Keratinocyte (primary cell): ENCODE measurements at regions not wholly inside any gene's neighbourhood (a gene's known extent, or its start where the extent isn't known, plus 50 kb on each side); places are given as distances from the start of the nearest gene placed in this dataset.

ENCODE experiments used
- DNase-seq: peaks from one replicate; pipeline ENCODE4 v3.0.0-alpha.2; 2011; ENCODE audit warnings: low read depth, missing footprints, low spot score
- FAIRE-seq: peaks from 2 replicates; lab custom pipeline; 2011; peaks lifted over from hg19 to GRCh38; lab: Jason Lieb, UNC
- H2AFZ ChIP-seq: 2 replicates; pipeline ENCODE4 v1.6.0; 2012; ENCODE audit warnings: low read length, control low read depth, inconsistent platforms; ENCODE audit not compliant: control insufficient read depth
- H3K27ac ChIP-seq: 2 replicates; pipeline ENCODE4 v1.5.1; 2011; ENCODE audit warnings: low read length; ENCODE audit not compliant: control insufficient read depth, insufficient read depth
- H3K27me3 ChIP-seq: 3 replicates; pipeline ENCODE4 v1.6.0; 2011; ENCODE audit warnings: low read length; ENCODE audit not compliant: control insufficient read depth, insufficient read depth; ENCODE audit errors: extremely low read depth
- H3K36me3 ChIP-seq, 2 experiments: 2 replicates in 1 of 2; 3 replicates in 1 of 2; pipeline ENCODE4 v1.5.1; 2011; ENCODE audit warnings: low read length in 2 of 2, mild to moderate bottlenecking in 1 of 2; ENCODE audit not compliant: control insufficient read depth in 2 of 2, insufficient read depth in 2 of 2; ENCODE audit errors: extremely low read depth in 1 of 2
- H3K4me1 ChIP-seq: 3 replicates; pipeline ENCODE4 v1.5.1; 2011; ENCODE audit warnings: low read length; ENCODE audit not compliant: control insufficient read depth, insufficient read depth; ENCODE audit errors: extremely low read depth
- H3K4me2 ChIP-seq: 3 replicates; pipeline ENCODE4 v1.6.0; 2011; ENCODE audit warnings: low read depth, low read length; ENCODE audit not compliant: control insufficient read depth, insufficient read depth; ENCODE audit errors: extremely low read depth
- H3K4me3 ChIP-seq, 3 experiments: fragments of 200-600 bp in 1 of 3; sonication (generic) in 1 of 3; 2 replicates in 2 of 3; 3 replicates in 1 of 3; pipeline ENCODE4 v1.5.1; 2011 to 2016; ENCODE audit warnings: low read length in 3 of 3, mild to moderate bottlenecking in 3 of 3, control low read depth in 2 of 3, inconsistent platforms in 1 of 3, low read depth in 1 of 3, mixed read lengths in 1 of 3, mixed run types in 1 of 3, moderate library complexity in 1 of 3; ENCODE audit not compliant: control insufficient read depth in 2 of 3, insufficient read depth in 2 of 3; ENCODE audit errors: extremely low read depth in 1 of 3
- H3K79me2 ChIP-seq: 2 replicates; pipeline ENCODE4 v1.6.0; 2012; ENCODE audit warnings: low read length; ENCODE audit not compliant: control insufficient read depth, insufficient read depth
- H3K9ac ChIP-seq: 3 replicates; pipeline ENCODE4 v1.6.0; 2011; ENCODE audit warnings: low read length; ENCODE audit not compliant: control insufficient read depth, insufficient read depth; ENCODE audit errors: extremely low read depth
- H3K9me1 ChIP-seq: 3 replicates; pipeline ENCODE4 v1.6.0; 2011; ENCODE audit warnings: low read length; ENCODE audit not compliant: control insufficient read depth, insufficient read depth; ENCODE audit errors: extremely low read depth
- H3K9me3 ChIP-seq: 2 replicates; pipeline ENCODE4 v1.5.1; 2012; ENCODE audit warnings: low read depth, low read length; ENCODE audit not compliant: control insufficient read depth
- H4K20me1 ChIP-seq: 3 replicates; pipeline ENCODE4 v1.6.0; 2011; ENCODE audit warnings: low read length; ENCODE audit not compliant: control insufficient read depth, insufficient read depth; ENCODE audit errors: extremely low read depth
- CTCF ChIP-seq, 3 experiments: IDR thresholded peaks in 1 of 3; conservative IDR thresholded peaks in 1 of 3; optimal IDR thresholded peaks in 1 of 3; 2 replicates in 2 of 3; 3 replicates in 1 of 3; pipeline versions ENCODE3 to v1.5.1; 2011; ENCODE audit warnings: low read length in 3 of 3, mild to moderate bottlenecking in 3 of 3, moderate library complexity in 2 of 3, control low read depth in 1 of 3, inconsistent platforms in 1 of 3; ENCODE audit not compliant: insufficient read depth in 2 of 3; ENCODE audit errors: extremely low read depth in 1 of 3
- EZH2 ChIP-seq: IDR thresholded peaks from one replicate; pipeline ENCODE4 v1.6.1; 2012; ENCODE audit warnings: inconsistent platforms, mild to moderate bottlenecking, low read length, moderate library complexity
- dilution Hi-C: fragments of 300-500 bp; cut with MboI; formaldehyde crosslinking; loops from one replicate; pipeline ENCODE4 v1.7.0; 2020; ENCODE audit warnings: low sequenced_read_pairs; ENCODE audit not compliant: extremely low pct_ligation_motif_present

- FAIRE-seq = no peak
- H4K20me1 ChIP-seq = no peaks in the 10 kb centered on the region
- H2AFZ ChIP-seq = no peak overlapping the region
- dilution Hi-C loops = no loop called here
- no peaks in the 10 kb centered on the region for H3K79me2 ChIP-seq
- H3K9me3 ChIP-seq = no peaks in the 10 kb centered on the region
- no peaks in the 10 kb centered on the region for H3K36me3 ChIP-seq
- no peak overlapping the region for H3K4me3 ChIP-seq
- H3K27me3 ChIP-seq = no peaks in the 10 kb centered on the region
- no peak overlapping the region for H3K9ac ChIP-seq
- no peak for DNase-seq
- H3K9me1 ChIP-seq = no peaks in the 10 kb centered on the region
- TF ChIP-seq EZH2 (no peak), CTCF (optimal IDR thresholded peaks at IDR 0.05 in 1 of 3, IDR thresholded peaks at IDR 0.05 in 1 of 3, conservative IDR thresholded peaks at IDR 0.05 in 1 of 3; ENCODE audit: extremely low read depth in 1 of 3, insufficient read depth in 2 of 3, low read length in 3 of 3) (no peak)
- no peak overlapping the region for H3K4me2 ChIP-seq
- H3K27ac ChIP-seq = no peak overlapping the region
- H3K4me1 ChIP-seq = no peaks in the 10 kb centered on the region
Measured at GRCh38 chr1:91199988-91200387, 178.2 kb upstream of the ZNF644 start.

GRCh38 chr1:91190996-91191395 lies 169.2 kb upstream of the ZNF644 start:
- no peak for FAIRE-seq
- no peak for DNase-seq
- H3K79me2 ChIP-seq = no peaks in the 10 kb centered on the region
- dilution Hi-C loops = no loop called here
- H3K36me3 ChIP-seq = no peaks in the 10 kb centered on the region
- H2AFZ ChIP-seq = no peak overlapping the region
- TF ChIP-seq CTCF (optimal IDR thresholded peaks at IDR 0.05 in 1 of 3, IDR thresholded peaks at IDR 0.05 in 1 of 3, conservative IDR thresholded peaks at IDR 0.05 in 1 of 3; ENCODE audit: extremely low read depth in 1 of 3, insufficient read depth in 2 of 3, low read length in 3 of 3) (no peak), EZH2 (no peak)
- no peaks in the 10 kb centered on the region for H3K4me1 ChIP-seq
- no peak overlapping the region for H3K4me3 ChIP-seq
- no peaks in the 10 kb centered on the region for H3K27me3 ChIP-seq
- no peaks in the 10 kb centered on the region for H4K20me1 ChIP-seq
- no peak overlapping the region for H3K4me2 ChIP-seq
- no peak overlapping the region for H3K9ac ChIP-seq
- H3K27ac ChIP-seq = no peak overlapping the region
- no peaks in the 10 kb centered on the region for H3K9me1 ChIP-seq
- H3K9me3 ChIP-seq = no peaks in the 10 kb centered on the region
